Glomerular visceral epithelial cell (primary cell): ENCODE measurements at regions not wholly inside any gene's neighbourhood (a gene's known extent, or its start where the extent isn't known, plus 50 kb on each side); places are given as distances from the start of the nearest gene placed in this dataset.
"Not testable (repeated sequence)": the region's sequence is repeated elsewhere in the genome, so short reads cannot be mapped to it uniquely, and the experiment has no call there.

ENCODE experiments used
- DNase-seq: peaks from one replicate; pipeline ENCODE4 v3.0.0-alpha.2; 2016; ENCODE audit errors: extremely low spot score

- DNase-seq: no peak
Measured at GRCh38 chr18:25493401-25493800, 141.4 kb upstream of the ZNF521 start.

- DNase-seq: no peak
Measured at GRCh38 chr18:25490316-25490715, 138.3 kb upstream of the ZNF521 start.

- DNase-seq: no peak
Measured at GRCh38 chr18:25473008-25473407, 121.0 kb upstream of the ZNF521 start.

GRCh38 chr18:25470756-25471524 lies 119.0 kb upstream of the ZNF521 start:
- not testable (repeated sequence) for DNase-seq

- no peak for DNase-seq
Measured at GRCh38 chr18:25470062-25470461, 118.1 kb upstream of the ZNF521 start.

DNA sequence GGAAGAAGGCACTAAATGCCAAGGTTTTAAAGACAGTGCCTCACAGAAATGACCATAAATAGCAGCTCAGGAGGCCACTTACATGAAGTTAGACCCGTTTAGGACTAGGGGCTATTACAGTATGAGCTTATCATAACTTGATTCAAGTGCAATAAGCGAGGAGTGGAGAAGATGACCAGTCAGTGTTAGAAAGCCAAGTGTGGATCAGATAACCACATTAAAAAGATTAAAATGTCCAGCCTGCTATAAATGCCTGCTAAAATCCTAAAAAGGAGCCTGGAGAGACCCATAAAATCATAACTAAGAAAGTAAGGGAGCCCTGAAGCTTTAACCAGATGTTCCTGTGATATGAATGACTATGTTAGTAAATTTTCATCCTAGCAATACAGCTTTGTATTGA lies 117.5 kb upstream of the ZNF521 start:
- no peak for DNase-seq

DNA sequence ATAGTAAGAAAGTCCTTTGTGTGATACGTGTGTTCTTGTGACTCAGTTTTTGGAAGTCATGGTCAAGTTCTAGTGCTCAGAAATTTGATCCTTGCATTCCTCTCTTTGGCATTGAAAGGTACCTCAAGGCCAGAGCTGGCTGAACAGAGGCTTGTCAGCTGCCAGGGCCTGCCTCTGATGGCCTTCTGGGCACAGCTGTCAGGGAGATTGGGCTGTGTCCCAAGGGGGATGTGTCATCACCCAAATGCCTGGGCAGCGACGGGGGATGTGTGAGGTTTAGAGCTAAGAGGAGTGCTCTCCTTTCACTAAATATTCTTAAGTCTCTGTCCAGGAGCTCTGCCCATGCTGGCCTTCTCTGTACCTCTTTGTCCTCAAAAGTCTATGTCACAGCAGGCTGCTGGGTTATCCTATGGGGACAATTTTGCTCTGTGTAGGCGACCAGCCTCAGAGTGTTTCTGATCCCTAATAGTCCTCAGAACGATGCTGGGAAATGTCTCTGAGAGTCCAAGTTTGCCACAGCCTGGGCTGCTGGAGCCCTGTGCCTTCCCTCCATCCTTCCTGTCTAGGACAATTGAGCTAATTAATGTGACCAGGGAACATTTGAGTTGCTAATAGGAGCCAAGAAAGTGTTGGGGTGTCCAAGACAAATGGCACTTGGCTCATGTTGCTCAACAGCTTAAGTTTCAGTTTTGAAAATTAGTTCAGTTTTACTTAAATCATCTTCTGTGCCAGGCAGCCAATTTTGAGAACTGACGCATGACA lies 115.4 kb upstream of the ZNF521 start:
- peak; percentile 33 for DNase-seq

GRCh38 chr18:25465152-25465732 lies 113.3 kb upstream of the ZNF521 start:
- DNase-seq: no peak

- no peak for DNase-seq
Measured at GRCh38 chr18:25464227-25464626, 112.3 kb upstream of the ZNF521 start.

GRCh38 chr18:25463726-25464125 lies 111.8 kb upstream of the ZNF521 start:
- no peak for DNase-seq

DNA sequence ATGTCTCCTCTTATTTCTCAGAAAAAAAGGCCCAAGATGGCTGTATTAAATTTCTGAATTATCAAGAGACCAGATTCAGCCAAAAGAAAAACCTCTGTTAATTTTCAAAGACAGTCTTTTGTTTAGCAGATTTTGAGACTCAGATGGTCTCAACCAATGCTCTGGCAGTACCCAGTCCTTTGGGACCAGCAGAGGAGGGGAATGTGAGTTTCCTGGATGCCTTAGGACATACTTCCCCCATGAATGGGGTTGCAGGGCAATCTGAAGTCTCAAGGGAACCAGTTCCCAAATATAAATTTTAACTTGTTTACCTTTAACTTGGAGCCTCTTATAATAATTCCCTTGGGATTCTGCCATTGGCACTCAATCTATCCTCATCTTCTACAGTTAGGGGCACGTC lies 107.8 kb upstream of the ZNF521 start:
- DNase-seq: no peak

DNA sequence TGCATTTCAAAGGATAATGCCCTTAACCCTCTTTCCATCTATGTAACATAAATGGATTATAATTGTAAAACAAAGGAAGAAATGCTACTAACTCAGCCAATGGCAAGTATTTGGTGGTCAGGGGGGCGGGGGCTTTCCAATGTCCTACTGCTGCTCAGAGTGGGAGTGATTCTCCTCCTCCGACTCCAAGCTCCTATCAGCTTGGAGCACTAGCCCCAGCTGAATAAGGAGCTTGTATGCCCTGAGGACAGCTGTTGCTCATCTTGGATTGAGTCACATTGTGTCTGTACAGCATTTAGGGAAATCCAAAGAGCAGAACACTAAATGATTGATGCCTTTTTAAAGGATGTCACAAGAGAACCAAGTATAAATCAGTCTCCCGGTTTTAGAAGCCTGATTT lies 105.6 kb upstream of the ZNF521 start:
- no peak for DNase-seq

GRCh38 chr18:25457126-25457525 lies 105.2 kb upstream of the ZNF521 start:
- no peak for DNase-seq

DNA sequence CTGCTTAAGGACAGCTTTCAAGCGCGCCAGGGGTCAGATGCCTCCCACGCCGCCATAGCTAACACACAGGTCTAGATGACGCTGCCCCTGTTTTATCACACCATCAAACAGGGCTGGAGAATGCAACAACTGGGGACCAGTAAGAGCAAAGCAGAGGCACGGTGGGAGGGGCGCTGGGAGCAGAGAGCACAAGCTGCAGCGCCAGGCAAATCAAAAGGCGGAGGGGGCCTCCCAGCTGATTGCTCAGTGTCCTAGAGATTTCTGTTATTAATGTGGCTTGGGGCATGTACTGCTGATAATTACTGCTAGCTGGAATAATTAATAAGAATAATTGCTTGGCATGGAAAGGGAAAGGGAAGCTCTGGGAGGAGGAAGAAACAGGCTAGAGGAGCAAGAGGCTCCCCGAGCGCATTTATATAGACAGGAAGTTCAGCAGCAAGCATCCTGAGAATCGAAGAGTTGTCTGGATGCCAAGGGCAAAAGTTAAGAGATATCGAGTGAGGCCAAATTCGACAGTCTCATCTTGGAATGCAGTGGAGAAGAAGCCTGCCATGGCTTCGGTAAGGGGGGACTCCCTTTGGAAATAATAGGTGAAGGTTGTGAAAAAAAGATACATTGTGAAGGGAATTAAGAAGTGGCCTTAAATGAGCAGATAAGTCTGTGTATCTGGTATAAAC lies 104.5 kb upstream of the ZNF521 start:
- no peak for DNase-seq

- no peak for DNase-seq
Measured at GRCh38 chr18:25455646-25456045, 103.7 kb upstream of the ZNF521 start.

GRCh38 chr18:25455159-25455558 lies 103.2 kb upstream of the ZNF521 start:
- no peak for DNase-seq

DNA sequence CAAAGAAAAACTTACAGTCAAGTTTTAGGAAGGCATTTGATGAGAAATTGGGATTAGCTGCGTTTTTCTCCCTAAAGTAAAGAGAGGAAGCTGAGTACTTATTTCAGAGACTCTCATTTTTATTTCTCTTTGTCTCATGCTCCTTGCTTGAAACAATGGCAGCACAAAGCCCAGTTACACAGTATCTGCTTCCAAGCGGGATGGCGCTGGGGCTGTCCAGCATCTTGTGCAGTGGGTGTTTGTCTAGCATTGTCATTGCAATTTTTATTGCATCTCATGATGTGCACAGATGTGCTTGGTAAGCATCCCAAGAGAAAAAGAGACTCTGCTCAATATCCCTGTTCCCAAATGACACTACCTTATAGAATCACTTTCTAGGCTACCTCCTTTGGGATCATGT lies 102.8 kb upstream of the ZNF521 start:
- DNase-seq: no peak

GRCh38 chr18:25454270-25454659 lies 102.3 kb upstream of the ZNF521 start:
- no peak for DNase-seq

GRCh38 chr18:25453556-25454269 lies 101.7 kb upstream of the ZNF521 start:
- peak; percentile 79 for DNase-seq

DNA sequence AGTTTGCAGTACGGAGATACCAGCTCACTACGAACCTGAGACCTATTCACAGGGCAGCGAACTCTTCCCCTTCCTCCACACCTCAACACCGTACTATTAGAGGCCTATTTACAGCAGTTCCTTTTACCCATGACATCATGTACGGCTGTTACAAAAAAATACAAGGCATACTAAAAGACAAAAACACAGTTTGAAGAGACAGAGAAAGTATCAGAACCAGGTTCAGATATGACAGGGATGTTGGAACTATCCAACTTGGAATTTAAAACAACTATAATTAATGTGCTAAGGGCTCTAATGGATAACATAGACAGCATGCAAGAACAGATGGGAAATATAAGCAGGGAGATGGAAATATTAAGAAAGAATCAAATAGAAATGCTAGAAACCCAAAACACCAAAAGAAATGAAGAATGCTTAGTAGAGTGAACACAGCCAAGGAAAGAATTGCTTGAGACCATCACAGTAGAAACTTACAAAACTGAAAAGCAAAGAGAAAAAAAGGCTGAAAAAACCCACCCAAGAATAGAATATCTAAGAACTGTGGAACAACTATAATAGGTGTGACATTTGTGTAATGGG lies 99.2 kb upstream of the ZNF521 start:
- no peak for DNase-seq

GRCh38 chr18:25449046-25449445 lies 97.1 kb upstream of the ZNF521 start:
- DNase-seq: no peak
